ENCODE measurements at regions not wholly inside any gene's neighbourhood (a gene's known extent, or its start where the extent isn't known, plus 50 kb on each side); places are given as distances from the start of the nearest gene placed in this dataset.

- Histone ChIP-seq H2BK20ac (ENCODE audit: low read length) (no peak overlapping the region), H3K27me3 (replicated peaks in 1 of 4; ENCODE audit: control insufficient read depth in 3 of 4, extremely low read depth in 1 of 4, insufficient read depth in 3 of 4, low read length in 3 of 4) (no peaks in the 10 kb centered on the region), H3K14ac (ENCODE audit: insufficient read length) (no peak overlapping the region), H4K5ac (ENCODE audit: insufficient read length, low read depth, low read length) (no peak overlapping the region), H2BK12ac (ENCODE audit: low read depth, low read length) (no peak overlapping the region), H3K27ac (ENCODE audit: low read depth, low read length) (no peak overlapping the region), H2BK120ac (replicated peaks; ENCODE audit: low read depth, low read length) (no peak overlapping the region), H2AFZ (ENCODE audit: low read length) (no peak overlapping the region), H2AK5ac (ENCODE audit: low read depth, low read length) (no peak overlapping the region), H3K4me1 (replicated peaks in 1 of 4; ENCODE audit: control insufficient read depth in 3 of 4, insufficient read depth in 4 of 4, low read length in 3 of 4) (peaks cover 0 to 3% (median 1%) of the 10 kb centered on the region in 4 experiments; a peak in 2 of 7 replicates), H3K4me2 (ENCODE audit: insufficient read depth in 1 of 2, low read depth in 2 of 2, low read length in 2 of 2) (no peak overlapping the region), H4K20me1 (replicated peaks in 1 of 2; ENCODE audit: control insufficient read depth in 1 of 2, insufficient read depth in 2 of 2, low read length in 2 of 2) (no peaks in the 10 kb centered on the region), H3K4ac (replicated peaks; ENCODE audit: insufficient read length, low read depth, low read length) (no peak overlapping the region), H3K56ac (replicated peaks; ENCODE audit: insufficient read length, low read depth, low read length) (no peak overlapping the region), H3K79me2 (ENCODE audit: control insufficient read depth in 1 of 2, insufficient read depth in 2 of 2, low read length in 2 of 2) (no peaks in the 10 kb centered on the region), H3K79me1 (ENCODE audit: low read depth, low read length) (no peaks in the 10 kb centered on the region), H4K8ac (ENCODE audit: extremely low read depth, insufficient read depth, low read length) (no peak overlapping the region), H3K4me3 (ENCODE audit: extremely low read depth in 1 of 4, insufficient read depth in 2 of 4, low read depth in 3 of 4, low read length in 4 of 4) (no peak overlapping the region), H3K23me2 (ENCODE audit: low read depth, low read length) (no peaks in the 10 kb centered on the region), H3K23ac (ENCODE audit: insufficient read length) (no peak overlapping the region), H2BK5ac (ENCODE audit: low read depth, low read length) (no peak overlapping the region), H4K91ac (replicated peaks; ENCODE audit: insufficient read length, low read length) (no peak overlapping the region), H3K9me3 (ENCODE audit: insufficient read depth in 2 of 2, low read depth in 1 of 2, low read length in 1 of 2) (no peaks in the 10 kb centered on the region), H3K36me3 (ENCODE audit: control insufficient read depth in 2 of 4, insufficient read depth in 4 of 4, low read length in 3 of 4) (no peaks in the 10 kb centered on the region), H3K9ac (replicated peaks in 1 of 4; ENCODE audit: extremely low read depth in 1 of 4, low read depth in 3 of 4, low read length in 3 of 4) (no peak overlapping the region), H2BK15ac (ENCODE audit: low read length) (no peak overlapping the region), H3K18ac (ENCODE audit: extremely low read depth, low read length) (no peak overlapping the region)
- FAIRE-seq (no peak), DNase-seq (ENCODE audit: low read depth in 1 of 2, low spot score in 2 of 2) (no peak)
- TF ChIP-seq POU5F1 (IDR thresholded peaks at IDR 0.05; ENCODE audit: low read depth, low read length): no peak
- 95% methylated on average over 1 of the region's 1 CpG; no CpG with 5 or more reads in 1 of the 2 experiments for WGBS, 2 experiments (ENCODE audit: extremely low coverage in 1 of 2, insufficient coverage in 1 of 2, insufficient read length in 1 of 2, insufficient replicate concordance in 2 of 2, low coverage in 1 of 2, low lambda C conversion rate in 2 of 2, missing lambda C conversion rate in 1 of 2)
- ChIA-PET POLR2A (ENCODE audit: partially characterized antibody) (no interaction called here), CTCF (ENCODE audit: partially characterized antibody) (interaction anchor here (0.8 to 1.9 kb wide), 9 partner anchors 10 to 346 kb away, joined by 3 to 5 read pairs (median 3); no protein-coding TSS in a partner anchor)
Observed at GRCh38 chr18:6574631-6575030, 154.9 kb upstream of the ARHGAP28 start.
